Mesothelial cell of epicardium (in vitro differentiated cells): ENCODE measurements at regions not wholly inside any gene's neighbourhood (a gene's known extent, or its start where the extent isn't known, plus 50 kb on each side); places are given as distances from the start of the nearest gene placed in this dataset.
A peak's percentile ranks its signal among the peaks of the same experiment; 100 is the strongest.

ENCODE experiments used
- DNase-seq, 2 experiments: peaks; one replicate each; pipeline ENCODE4 v3.0.0; 2021; ENCODE audit warnings: low spot score in 2 of 2; ENCODE audit not compliant: unreplicated experiment in 2 of 2
- H3K27ac Mint-ChIP-seq: 2 replicates; pipeline ENCODE4 v1.8.0; 2021; ENCODE audit warnings: mixed read lengths
- H3K27me3 Mint-ChIP-seq: 2 replicates; pipeline ENCODE4 v1.8.0; 2021; ENCODE audit warnings: low read depth, mixed read lengths
- H3K36me3 Mint-ChIP-seq: 2 replicates; pipeline ENCODE4 v1.8.0; 2021; ENCODE audit warnings: mixed read lengths
- H3K4me1 Mint-ChIP-seq: 2 replicates; pipeline ENCODE4 v1.8.0; 2021; ENCODE audit warnings: mixed read lengths
- H3K4me3 Mint-ChIP-seq: 2 replicates; pipeline ENCODE4 v1.8.0; 2021; ENCODE audit warnings: mild to moderate bottlenecking, moderate library complexity, mixed read lengths
- H3K9me3 Mint-ChIP-seq: 2 replicates; pipeline ENCODE4 v1.8.0; 2021; ENCODE audit warnings: mixed read lengths
- CTCF ChIP-seq: fragments of 200-600 bp; sonication (generic); IDR thresholded peaks from one replicate; pipeline ENCODE4 v1.5.0; 2021; ENCODE audit warnings: antibody characterized with exemption; ENCODE audit not compliant: unreplicated experiment

GRCh38 chr18:75154997-75155396, 53.9 kb downstream of the PTGR3 start:
- Mint-ChIP-seq H3K27me3 (peaks cover under 1% of the 10 kb centered on the region), H3K27ac (no peak overlapping the region), H3K4me3 (no peak overlapping the region), H3K9me3 (peaks cover 42% of the 10 kb centered on the region), H3K4me1 (no peaks in the 10 kb centered on the region), H3K36me3 (peaks cover 19% of the 10 kb centered on the region)
- no peak for DNase-seq
- TF ChIP-seq CTCF, result no peak

DNA sequence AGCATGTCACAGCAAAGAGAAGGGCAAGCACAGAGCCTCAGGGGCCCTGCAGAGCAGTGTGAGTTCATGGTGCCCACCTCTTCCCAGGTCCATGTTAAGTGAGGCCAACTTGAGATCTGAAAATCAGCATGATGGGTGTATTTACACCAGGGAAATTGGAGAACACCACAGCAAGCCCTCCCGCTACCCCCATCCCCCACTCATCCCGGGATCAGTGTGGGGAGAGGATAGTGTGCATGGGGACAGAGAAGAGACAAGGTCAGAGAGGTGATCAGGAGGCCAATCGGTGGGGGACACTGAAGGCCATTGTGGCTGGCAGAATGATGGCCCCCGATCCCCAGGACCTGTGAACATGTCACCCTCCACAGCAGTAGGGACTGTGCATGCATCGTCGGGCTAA, 54.7 kb downstream of the PTGR3 start:
- no peak overlapping the region for H3K27ac Mint-ChIP-seq
- peaks cover 42% of the 10 kb centered on the region for H3K9me3 Mint-ChIP-seq
- no peak for DNase-seq
- H3K4me3 Mint-ChIP-seq, result no peak overlapping the region
- no peaks in the 10 kb centered on the region for H3K4me1 Mint-ChIP-seq
- H3K27me3 Mint-ChIP-seq, result no peaks in the 10 kb centered on the region
- TF ChIP-seq CTCF, result no peak
- H3K36me3 Mint-ChIP-seq, result peaks cover 19% of the 10 kb centered on the region

- H3K27me3 Mint-ChIP-seq, result peaks cover 8% of the 10 kb centered on the region
- H3K27ac Mint-ChIP-seq, result no peak overlapping the region
- peaks cover 45% of the 10 kb centered on the region for H3K9me3 Mint-ChIP-seq
- peaks cover 5% of the 10 kb centered on the region for H3K4me1 Mint-ChIP-seq
- DNase-seq, result no peak
- H3K4me3 Mint-ChIP-seq, result no peak overlapping the region
- peaks cover 2% of the 10 kb centered on the region for H3K36me3 Mint-ChIP-seq
- no peak for TF ChIP-seq CTCF
Measured at GRCh38 chr18:75143851-75144250, 65.1 kb downstream of the PTGR3 start.

DNA sequence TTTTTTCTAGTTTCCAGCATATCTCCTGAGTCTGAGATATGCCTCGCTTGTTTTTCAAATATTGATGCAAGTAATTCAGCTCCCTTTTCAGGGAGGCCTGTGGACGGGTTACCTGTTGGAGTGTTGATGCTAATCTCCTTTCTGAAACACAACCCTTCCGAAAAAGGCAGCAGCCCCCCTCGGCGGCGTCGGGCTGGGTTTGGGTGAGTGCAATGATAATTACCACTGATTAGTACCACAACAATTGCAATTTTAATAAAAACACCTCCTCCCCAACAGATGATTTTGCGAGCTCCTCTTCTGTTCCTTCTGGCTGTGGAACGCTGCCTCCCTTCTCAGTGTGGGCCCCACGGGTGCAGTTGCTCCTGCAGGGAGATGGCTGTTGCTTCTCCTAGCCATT, 66.3 kb downstream of the PTGR3 start:
- no peak overlapping the region for H3K4me3 Mint-ChIP-seq
- peaks cover 33% of the 10 kb centered on the region for H3K9me3 Mint-ChIP-seq
- peaks cover 8% of the 10 kb centered on the region for H3K27me3 Mint-ChIP-seq
- TF ChIP-seq CTCF, result no peak
- H3K4me1 Mint-ChIP-seq, result peaks cover 5% of the 10 kb centered on the region
- no peak overlapping the region for H3K27ac Mint-ChIP-seq
- peak in 1 of 2 experiments; percentile 17 for DNase-seq
- H3K36me3 Mint-ChIP-seq, result peaks cover 2% of the 10 kb centered on the region

DNA sequence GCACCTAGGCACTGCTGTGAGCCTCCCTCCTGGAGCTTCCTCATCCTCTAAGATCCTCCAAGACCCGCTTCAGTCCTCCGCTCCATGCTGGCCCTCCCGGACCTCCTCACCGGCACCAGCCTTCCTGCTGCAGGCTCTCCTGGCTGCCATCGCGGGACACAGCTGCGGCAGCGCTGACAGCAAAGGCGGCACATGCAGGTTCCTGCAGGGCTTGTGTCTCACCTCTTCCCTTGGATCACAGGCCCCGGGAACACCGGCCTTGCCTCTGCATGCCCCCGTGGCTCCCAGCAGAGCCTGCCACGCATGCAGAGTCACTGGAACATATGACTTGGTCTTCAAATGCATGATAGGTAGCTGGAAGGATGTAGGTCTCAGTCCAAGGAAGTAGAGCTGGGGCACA, 67.2 kb downstream of the PTGR3 start:
- peaks cover 24% of the 10 kb centered on the region for H3K9me3 Mint-ChIP-seq
- no peak overlapping the region for H3K27ac Mint-ChIP-seq
- peaks cover 2% of the 10 kb centered on the region for H3K36me3 Mint-ChIP-seq
- peaks cover 8% of the 10 kb centered on the region for H3K27me3 Mint-ChIP-seq
- H3K4me1 Mint-ChIP-seq, result peaks cover 5% of the 10 kb centered on the region
- H3K4me3 Mint-ChIP-seq, result no peak overlapping the region
- TF ChIP-seq CTCF, result no peak
- DNase-seq, result no peak

GRCh38 chr18:75141166-75141565, 67.8 kb downstream of the PTGR3 start:
- no peak for DNase-seq
- H3K36me3 Mint-ChIP-seq, result peaks cover 2% of the 10 kb centered on the region
- H3K9me3 Mint-ChIP-seq, result peaks cover 18% of the 10 kb centered on the region
- no peak overlapping the region for H3K4me3 Mint-ChIP-seq
- peaks cover 5% of the 10 kb centered on the region for H3K4me1 Mint-ChIP-seq
- H3K27me3 Mint-ChIP-seq, result peaks cover 8% of the 10 kb centered on the region
- no peak for TF ChIP-seq CTCF
- no peak overlapping the region for H3K27ac Mint-ChIP-seq
